ENCODE measurements at regions not wholly inside any gene's neighbourhood (a gene's known extent, or its start where the extent isn't known, plus 50 kb on each side); places are given as distances from the start of the nearest gene placed in this dataset.

DNA sequence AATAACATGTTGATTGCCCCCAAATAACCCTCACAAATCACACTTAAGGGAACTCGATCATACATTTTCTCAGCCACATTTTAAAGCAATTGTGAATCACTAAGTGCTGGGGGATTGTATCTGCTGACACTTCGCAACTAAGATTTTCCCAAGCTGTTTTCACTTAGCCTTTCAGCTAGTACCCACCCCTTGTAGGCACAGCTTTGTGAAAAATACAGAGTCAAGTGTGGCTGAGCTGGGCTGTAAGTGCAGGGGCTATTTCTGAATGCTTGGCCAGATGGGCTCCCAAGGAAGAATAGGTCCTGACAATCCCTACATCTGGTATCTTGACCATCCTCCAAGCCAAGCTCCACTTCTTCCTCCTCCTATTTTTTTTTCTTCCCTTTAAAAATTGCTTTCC, 289.2 kb upstream of the NMUR2 start:
- WGBS (ENCODE audit: insufficient coverage, low coverage, low lambda C conversion rate, missing lambda C conversion rate), result 27% methylated on average over 2 of the region's 2 CpGs
- Histone ChIP-seq H3K4me1 (no peaks in the 10 kb centered on the region), H3K27ac (no peak overlapping the region), H3K36me3 (no peaks in the 10 kb centered on the region), H3K9me3 (no peaks in the 10 kb centered on the region), H3K27me3 (no peaks in the 10 kb centered on the region), H3K4me3 (no peak overlapping the region)
- ATAC-seq (no peak), DNase-seq (no peak)
- TF ChIP-seq, protein P1, sequence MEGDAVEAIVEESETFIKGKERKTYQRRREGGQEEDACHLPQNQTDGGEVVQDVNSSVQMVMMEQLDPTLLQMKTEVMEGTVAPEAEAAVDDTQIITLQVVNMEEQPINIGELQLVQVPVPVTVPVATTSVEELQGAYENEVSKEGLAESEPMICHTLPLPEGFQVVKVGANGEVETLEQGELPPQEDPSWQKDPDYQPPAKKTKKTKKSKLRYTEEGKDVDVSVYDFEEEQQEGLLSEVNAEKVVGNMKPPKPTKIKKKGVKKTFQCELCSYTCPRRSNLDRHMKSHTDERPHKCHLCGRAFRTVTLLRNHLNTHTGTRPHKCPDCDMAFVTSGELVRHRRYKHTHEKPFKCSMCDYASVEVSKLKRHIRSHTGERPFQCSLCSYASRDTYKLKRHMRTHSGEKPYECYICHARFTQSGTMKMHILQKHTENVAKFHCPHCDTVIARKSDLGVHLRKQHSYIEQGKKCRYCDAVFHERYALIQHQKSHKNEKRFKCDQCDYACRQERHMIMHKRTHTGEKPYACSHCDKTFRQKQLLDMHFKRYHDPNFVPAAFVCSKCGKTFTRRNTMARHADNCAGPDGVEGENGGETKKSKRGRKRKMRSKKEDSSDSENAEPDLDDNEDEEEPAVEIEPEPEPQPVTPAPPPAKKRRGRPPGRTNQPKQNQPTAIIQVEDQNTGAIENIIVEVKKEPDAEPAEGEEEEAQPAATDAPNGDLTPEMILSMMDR (IDR thresholded peaks at IDR 0.05), result no peak
- TF ChIP-seq POLR2A (IDR thresholded peaks at IDR 0.05), result no peak
- intact Hi-C loops (cut with DNase I), result no loop called here

DNA sequence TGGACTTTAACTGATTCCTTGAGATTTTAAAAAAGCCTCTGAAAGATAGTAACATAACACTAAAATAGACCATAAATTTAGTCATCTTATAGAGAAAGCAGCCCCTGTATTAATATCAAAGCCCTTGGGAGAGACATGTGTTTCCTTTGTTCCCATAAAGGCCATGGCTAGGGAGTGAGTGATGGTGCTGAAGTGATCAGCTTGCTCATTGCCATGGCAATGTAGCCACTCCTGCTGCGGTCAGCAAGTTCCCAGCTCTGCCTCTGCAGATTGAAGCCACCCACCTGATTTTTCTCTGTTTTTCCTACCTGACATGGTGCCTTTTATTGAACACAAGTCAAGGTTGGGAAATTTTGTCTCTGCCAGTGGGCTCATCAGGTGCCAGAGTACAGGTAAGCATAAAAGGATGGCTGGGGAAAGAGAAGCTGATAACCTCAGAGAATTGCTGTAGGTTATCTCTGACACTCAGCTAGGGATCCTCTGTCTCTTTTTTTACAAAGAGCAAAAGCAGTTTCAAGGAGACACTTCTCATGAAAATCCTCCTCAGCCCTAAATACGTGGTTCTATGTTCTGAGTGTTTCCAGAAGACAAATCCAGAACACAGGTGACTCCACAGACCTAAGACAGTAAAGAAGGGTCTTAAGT, 296.3 kb upstream of the NMUR2 start:
- Histone ChIP-seq H3K27me3 (no peaks in the 10 kb centered on the region), H3K9me3 (no peaks in the 10 kb centered on the region), H3K4me1 (no peaks in the 10 kb centered on the region), H3K27ac (no peak overlapping the region), H3K36me3 (no peaks in the 10 kb centered on the region), H3K4me3 (no peak overlapping the region)
- WGBS (ENCODE audit: insufficient coverage, low coverage, low lambda C conversion rate, missing lambda C conversion rate), result 25% methylated on average over 2 of the region's 2 CpGs
- intact Hi-C loops (cut with DNase I), result no loop called here
- ATAC-seq (no peak), DNase-seq (no peak)
- TF ChIP-seq POLR2A (IDR thresholded peaks at IDR 0.05), result no peak
- TF ChIP-seq, protein P1 (IDR thresholded peaks at IDR 0.05), result no peak

DNA sequence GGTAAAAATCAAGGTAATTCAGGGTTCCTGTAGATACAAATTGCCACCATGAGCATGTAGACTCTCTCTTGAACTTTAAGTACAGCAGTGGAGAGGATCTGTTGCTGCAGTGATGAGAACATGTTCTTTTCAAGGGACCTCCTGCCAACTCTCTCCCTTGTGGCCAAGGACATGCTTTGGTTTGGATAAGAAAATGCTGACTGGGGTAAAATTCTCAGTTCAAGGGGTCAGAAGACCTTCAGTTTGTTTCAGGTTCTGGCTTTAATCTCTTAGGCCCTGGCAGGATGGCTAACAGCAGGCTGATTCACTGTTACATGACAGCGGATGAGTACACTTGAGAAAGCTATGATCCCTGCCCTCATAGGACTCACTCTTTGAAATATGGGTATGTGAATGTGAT, 299.2 kb upstream of the NMUR2 start:
- ATAC-seq (no peak), DNase-seq (no peak)
- TF ChIP-seq, protein P1 (IDR thresholded peaks at IDR 0.05), result no peak
- no peak for TF ChIP-seq POLR2A (IDR thresholded peaks at IDR 0.05)
- H3K9me3 ChIP-seq, result no peaks in the 10 kb centered on the region
- no peaks in the 10 kb centered on the region for H3K27me3 ChIP-seq
- no peak overlapping the region for H3K4me3 ChIP-seq
- H3K27ac ChIP-seq, result no peak overlapping the region
- 82% methylated on average over 1 of the region's 1 CpG for WGBS (ENCODE audit: insufficient coverage, low coverage, low lambda C conversion rate, missing lambda C conversion rate)
- H3K4me1 ChIP-seq, result no peaks in the 10 kb centered on the region
- intact Hi-C loops (cut with DNase I), result no loop called here
- H3K36me3 ChIP-seq, result no peaks in the 10 kb centered on the region

DNA sequence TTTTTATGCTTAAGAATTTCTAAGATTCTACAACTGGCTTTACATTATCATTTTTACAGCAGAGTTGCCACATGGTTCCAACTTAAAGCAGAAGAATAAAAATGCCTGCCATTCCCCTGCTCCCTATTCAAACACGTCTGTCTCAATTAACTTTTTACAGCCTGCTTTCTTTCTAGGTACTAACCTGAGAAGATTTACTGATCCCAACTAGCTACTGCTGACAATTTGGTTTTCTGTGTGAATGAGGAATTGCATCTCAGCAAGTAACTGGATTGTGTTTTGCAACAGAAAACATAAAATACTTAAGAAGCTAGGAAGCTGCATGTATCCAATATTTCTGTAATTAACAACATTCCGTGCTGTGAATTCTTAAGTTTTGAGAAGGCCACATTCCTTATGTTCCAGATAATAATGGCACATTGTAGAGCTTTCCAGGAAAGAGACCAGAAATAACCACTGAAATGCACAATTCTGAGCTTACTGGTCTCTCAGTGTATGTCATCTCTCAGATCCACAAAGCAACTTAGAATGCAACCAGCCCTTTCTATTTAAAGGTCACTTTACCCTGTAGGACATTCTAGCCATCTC, 306.8 kb upstream of the NMUR2 start:
- intact Hi-C loops (cut with DNase I), result no loop called here
- no peaks in the 10 kb centered on the region for H3K9me3 ChIP-seq
- H3K4me3 ChIP-seq, result no peak overlapping the region
- H3K27me3 ChIP-seq, result no peaks in the 10 kb centered on the region
- H3K27ac ChIP-seq, result no peak overlapping the region
- H3K36me3 ChIP-seq, result no peaks in the 10 kb centered on the region
- ATAC-seq (no peak), DNase-seq (no peak)
- WGBS (ENCODE audit: insufficient coverage, low coverage, low lambda C conversion rate, missing lambda C conversion rate), result 21% methylated on average over 2 of the region's 2 CpGs
- TF ChIP-seq POLR2A (IDR thresholded peaks at IDR 0.05), result no peak
- TF ChIP-seq, protein P1 (IDR thresholded peaks at IDR 0.05), result no peak
- H3K4me1 ChIP-seq, result no peaks in the 10 kb centered on the region

Measured in right lobe of liver (tissue), 6 donors.